Mucosa of descending colon (tissue), 3 donors: ENCODE measurements at regions not wholly inside any gene's neighbourhood (a gene's known extent, or its start where the extent isn't known, plus 50 kb on each side); places are given as distances from the start of the nearest gene placed in this dataset.

ENCODE experiments used
- ATAC-seq: fragments of 200-7000 bp; cut with Tn5 transposase; one replicate; pipeline ENCODE4 v1.9.1; 2020; ENCODE audit warnings: mild to moderate bottlenecking, moderate library complexity
- DNase-seq, 3 donors: peaks; one replicate each; pipeline ENCODE4 v3.0.0-alpha.2; 2020
- H3K36me3 ChIP-seq: fragments of 200-600 bp; one replicate; pipeline ENCODE4 v1.8.0; 2021; ENCODE audit warnings: low read depth, mild to moderate bottlenecking
- H3K4me1 ChIP-seq: fragments of 200-600 bp; one replicate; pipeline ENCODE4 v1.8.0; 2021; ENCODE audit warnings: low read depth, mild to moderate bottlenecking
- H3K4me3 ChIP-seq: fragments of 200-600 bp; one replicate; pipeline ENCODE4 v1.8.0; 2021; ENCODE audit warnings: mild to moderate bottlenecking
- H3K9me3 ChIP-seq: fragments of 200-600 bp; one replicate; pipeline ENCODE4 v1.8.0; 2021; ENCODE audit warnings: mild to moderate bottlenecking
- CTCF ChIP-seq: fragments of 200-600 bp; IDR thresholded peaks from one replicate; pipeline ENCODE4 v1.8.0; 2022; ENCODE audit warnings: antibody characterized with exemption, mild to moderate bottlenecking
- intact Hi-C, 2 donors: fragments of 100-400 bp; cut with DNase I in 1 of 2; cut with micrococcal nuclease in 1 of 2; formaldehyde crosslinking; loops; one replicate each; pipeline versions ENCODE4 v1.11.0 to v1.11.1; 2022; cut with DNase I, micrococcal nuclease
- donor health status: DM: no; HTN: no; CAD: no; lungs with moderate emphysema.
- donor health status: DM: no; HTN: no; CAD: no.
- donor health status: DM: no; HTN: yes; CAD: no.

GRCh38 chr4:83701041-83701440 lies 165.1 kb downstream of the GPAT3 start:
- no peak for ATAC-seq

GRCh38 chr4:83699358-83699757 lies 163.4 kb downstream of the GPAT3 start:
- no peaks in the 10 kb centered on the region for H3K4me1 ChIP-seq
- ATAC-seq (no peak), DNase-seq (no peak)
- H3K4me3 ChIP-seq: no peak overlapping the region
- intact Hi-C loops: no loop called here
- TF ChIP-seq CTCF: no peak
- peaks cover 5% of the 10 kb centered on the region for H3K9me3 ChIP-seq
- H3K36me3 ChIP-seq: no peaks in the 10 kb centered on the region

More at GRCh38 chr4:83701041-83701440, 165.1 kb downstream of the GPAT3 start:
- H3K36me3 ChIP-seq: no peaks in the 10 kb centered on the region
- no peak overlapping the region for H3K4me3 ChIP-seq
- peaks cover 5% of the 10 kb centered on the region for H3K9me3 ChIP-seq
- no peak for TF ChIP-seq CTCF
- H3K4me1 ChIP-seq: no peaks in the 10 kb centered on the region
- no peak for DNase-seq
- intact Hi-C loops: no loop called here

GRCh38 chr4:83692028-83692427 lies 156.1 kb downstream of the GPAT3 start:
- Histone ChIP-seq H3K4me3 (no peak overlapping the region), H3K36me3 (no peaks in the 10 kb centered on the region), H3K9me3 (no peaks in the 10 kb centered on the region), H3K4me1 (no peaks in the 10 kb centered on the region)
- intact Hi-C loops: no loop called here
- no peak for ATAC-seq
- no peak for DNase-seq
- no peak for TF ChIP-seq CTCF

DNA sequence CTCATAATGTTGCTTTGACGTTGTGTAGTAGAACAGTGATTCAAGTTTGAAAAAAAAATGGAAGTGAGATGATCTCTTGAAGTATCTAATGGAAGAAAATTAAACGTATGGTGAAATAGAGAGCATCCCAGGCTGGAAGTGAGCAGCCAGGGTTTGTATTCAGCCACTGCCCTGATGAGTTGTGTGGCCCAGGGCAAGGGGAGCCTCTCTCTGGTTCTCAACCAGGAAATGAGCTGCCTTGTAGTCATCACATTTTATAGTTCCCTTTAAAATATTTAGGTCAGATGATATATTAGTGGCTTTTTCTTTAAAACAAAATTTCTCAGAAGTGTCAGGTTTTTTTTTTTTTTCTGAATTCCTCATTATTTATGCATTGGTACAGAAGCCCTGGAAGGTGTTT lies 150.3 kb downstream of the GPAT3 start:
- TF ChIP-seq CTCF: no peak
- Histone ChIP-seq H3K9me3 (no peaks in the 10 kb centered on the region), H3K4me3 (no peak overlapping the region), H3K36me3 (no peaks in the 10 kb centered on the region), H3K4me1 (no peaks in the 10 kb centered on the region)
- ATAC-seq (no peak), DNase-seq (no peak)
- intact Hi-C loops: no loop called here

GRCh38 chr4:83679692-83680091 lies 143.8 kb downstream of the GPAT3 start:
- DNase-seq (no peak), ATAC-seq (no peak)
- no peak for TF ChIP-seq CTCF
- Histone ChIP-seq H3K36me3 (no peaks in the 10 kb centered on the region), H3K4me1 (no peaks in the 10 kb centered on the region), H3K9me3 (no peaks in the 10 kb centered on the region), H3K4me3 (no peak overlapping the region)
- intact Hi-C loops: no loop called here

GRCh38 chr4:83679254-83679653 lies 143.3 kb downstream of the GPAT3 start:
- Histone ChIP-seq H3K36me3 (no peaks in the 10 kb centered on the region), H3K4me3 (no peak overlapping the region), H3K9me3 (no peaks in the 10 kb centered on the region), H3K4me1 (no peaks in the 10 kb centered on the region)
- TF ChIP-seq CTCF: no peak
- intact Hi-C loops: no loop called here
- ATAC-seq (no peak), DNase-seq (no peak)
